DOHH2 (cell line): ENCODE measurements at regions not wholly inside any gene's neighbourhood (a gene's known extent, or its start where the extent isn't known, plus 50 kb on each side); places are given as distances from the start of the nearest gene placed in this dataset.

ENCODE experiments used
- H3F3A ChIP-seq: fragments of 200-600 bp; sonication (generic), shearing (Covaris generic); 2 replicates; pipeline ENCODE4 v1.6.0; 2016; ENCODE audit warnings: antibody characterized with exemption, mild to moderate bottlenecking; ENCODE audit not compliant: control insufficient read depth, insufficient read depth
- H3K27ac ChIP-seq: fragments of 200-600 bp; sonication (generic); 2 replicates; pipeline ENCODE4 v1.5.1; 2014; ENCODE audit warnings: low read depth, mild to moderate bottlenecking, low read length, moderate library complexity
- H3K27me3 ChIP-seq: fragments of 200-600 bp; sonication (generic); 2 replicates; pipeline ENCODE4 v1.6.1; 2014; ENCODE audit warnings: mild to moderate bottlenecking, low read length, mixed read lengths; ENCODE audit not compliant: control insufficient read depth
- H3K36me3 ChIP-seq: fragments of 200-600 bp; sonication (generic); 2 replicates; pipeline ENCODE4 v1.6.1; 2014; ENCODE audit warnings: mild to moderate bottlenecking, low read length, moderate library complexity, mixed read lengths; ENCODE audit not compliant: control insufficient read depth
- H3K4me1 ChIP-seq: fragments of 200-600 bp; sonication (generic); 2 replicates; pipeline ENCODE4 v1.6.1; 2014; ENCODE audit warnings: mild to moderate bottlenecking, low read length, mixed read lengths; ENCODE audit not compliant: control insufficient read depth
- H3K4me2 ChIP-seq: fragments of 200-600 bp; sonication (generic); 2 replicates; pipeline ENCODE4 v1.6.0; 2014; ENCODE audit warnings: mild to moderate bottlenecking, low read length, moderate library complexity
- H3K4me3 ChIP-seq: fragments of 200-600 bp; sonication (generic); 2 replicates; pipeline ENCODE4 v1.5.1; 2014; ENCODE audit warnings: mild to moderate bottlenecking, low read length, mixed read lengths
- H3K79me2 ChIP-seq: fragments of 200-600 bp; sonication (generic); 2 replicates; pipeline ENCODE4 v1.6.1; 2014; ENCODE audit warnings: mild to moderate bottlenecking, low read length, mixed read lengths; ENCODE audit not compliant: control insufficient read depth
- H3K9me2 ChIP-seq: fragments of 200-600 bp; sonication (generic); replicated peaks from 2 replicates; pipeline ENCODE4 v1.6.1; 2014; ENCODE audit warnings: mild to moderate bottlenecking, low read length, mixed read lengths; ENCODE audit not compliant: control insufficient read depth
- H3K9me3 ChIP-seq: fragments of 200-600 bp; sonication (generic); 2 replicates; pipeline ENCODE4 v1.6.1; 2014; ENCODE audit warnings: antibody characterized with exemption, low read length, mixed read lengths; ENCODE audit not compliant: control insufficient read depth, insufficient read depth
- H4K20me1 ChIP-seq: fragments of 200-600 bp; sonication (generic); 2 replicates; pipeline ENCODE4 v1.6.0; 2014; ENCODE audit warnings: low read depth, mild to moderate bottlenecking, antibody characterized with exemption, low read length, moderate library complexity; ENCODE audit not compliant: control insufficient read depth, insufficient read depth
- CTCF ChIP-seq: fragments of 200-600 bp; sonication (generic); IDR thresholded peaks from one replicate; pipeline ENCODE4 v1.5.1; 2014; ENCODE audit warnings: antibody characterized with exemption, mild to moderate bottlenecking, low read depth, low read length; ENCODE audit not compliant: poor library complexity, severe bottlenecking
- EZH2phosphoT487 ChIP-seq: fragments of 200-600 bp; sonication (generic); IDR thresholded peaks from 2 replicates; pipeline ENCODE4 v1.6.1; 2017; ENCODE audit warnings: borderline replicate concordance, mild to moderate bottlenecking, antibody characterized with exemption, low read length, moderate library complexity, mixed read lengths

- H3K27ac ChIP-seq, result no peak overlapping the region
- H3K4me1 ChIP-seq, result no peaks in the 10 kb centered on the region; the same call in 1 of the 2 replicates
- H3K4me3 ChIP-seq, result no peak overlapping the region
- no peaks in the 10 kb centered on the region for H3K79me2 ChIP-seq
- no peaks in the 10 kb centered on the region for H3K9me3 ChIP-seq
- H4K20me1 ChIP-seq, result no peaks in the 10 kb centered on the region
- no peaks in the 10 kb centered on the region for H3K9me2 ChIP-seq
- no peak for TF ChIP-seq CTCF
- TF ChIP-seq EZH2phosphoT487, result no peak
- no peaks in the 10 kb centered on the region for H3K36me3 ChIP-seq
- H3F3A ChIP-seq, result no peaks in the 10 kb centered on the region
- no peak overlapping the region for H3K4me2 ChIP-seq
- peaks cover 5% of the 10 kb centered on the region for H3K27me3 ChIP-seq
Measured at GRCh38 chr21:32130031-32130891, 148.6 kb downstream of the MIS18A start.

- Histone ChIP-seq H3K9me3 (no peaks in the 10 kb centered on the region), H3K36me3 (no peaks in the 10 kb centered on the region), H4K20me1 (no peaks in the 10 kb centered on the region), H3F3A (no peaks in the 10 kb centered on the region), H3K4me2 (no peak overlapping the region), H3K27me3 (no peaks in the 10 kb centered on the region), H3K27ac (no peak overlapping the region), H3K4me3 (no peak overlapping the region), H3K9me2 (no peaks in the 10 kb centered on the region), H3K4me1 (no peaks in the 10 kb centered on the region), H3K79me2 (no peaks in the 10 kb centered on the region)
- no peak for TF ChIP-seq CTCF
- no peak for TF ChIP-seq EZH2phosphoT487
Measured at GRCh38 chr21:32127081-32127480, 151.8 kb downstream of the MIS18A start.

- Histone ChIP-seq H3K27me3 (no peaks in the 10 kb centered on the region), H3K4me2 (no peak overlapping the region), H3K79me2 (no peaks in the 10 kb centered on the region), H3K4me3 (no peak overlapping the region), H4K20me1 (no peaks in the 10 kb centered on the region), H3K36me3 (no peaks in the 10 kb centered on the region), H3K27ac (no peak overlapping the region), H3K4me1 (no peaks in the 10 kb centered on the region), H3F3A (no peaks in the 10 kb centered on the region), H3K9me2 (no peaks in the 10 kb centered on the region), H3K9me3 (no peaks in the 10 kb centered on the region)
- TF ChIP-seq CTCF, result no peak
Measured at GRCh38 chr21:32122082-32122481, 156.8 kb downstream of the MIS18A start.
